Ascending aorta (tissue), 2 donors: ENCODE measurements at regions not wholly inside any gene's neighbourhood (a gene's known extent, or its start where the extent isn't known, plus 50 kb on each side); places are given as distances from the start of the nearest gene placed in this dataset.

Source experiments
- DNase-seq, 2 donors: peaks; one replicate each; pipeline ENCODE4 v3.0.0-alpha.2; 2019; ENCODE audit warnings: low spot score in 2 of 2
- H3K27ac ChIP-seq, 2 donors: fragments of 200-600 bp; sonication (generic); one replicate each; pipeline ENCODE4 v1.5.1; 2016 to 2017; ENCODE audit warnings: mild to moderate bottlenecking in 1 of 2
- H3K27me3 ChIP-seq: fragments of 200-600 bp; sonication (generic); one replicate; pipeline ENCODE4 v1.5.1; 2017
- H3K36me3 ChIP-seq, 2 donors: fragments of 200-600 bp; sonication (generic); one replicate each; pipeline ENCODE4 v1.5.1; 2016
- H3K4me1 ChIP-seq, 2 donors: fragments of 200-600 bp; sonication (generic); one replicate each; pipeline ENCODE4 v1.5.1; 2016 to 2017; ENCODE audit warnings: mild to moderate bottlenecking in 1 of 2
- H3K4me3 ChIP-seq, 2 donors: fragments of 200-600 bp; sonication (generic); one replicate each; pipeline ENCODE4 v1.5.1; 2016 to 2017; ENCODE audit warnings: mild to moderate bottlenecking in 1 of 2
- H3K9me3 ChIP-seq, 2 donors: fragments of 200-600 bp; sonication (generic); one replicate each; pipeline ENCODE4 v1.5.1; 2016
- intact Hi-C: fragments of 100-400 bp; cut with DNase I; formaldehyde crosslinking; loops from one replicate; pipeline ENCODE4 v1.15.1; 2023
- TF ChIP-seq, protein P1 (sequence below), 3 experiments: fragments of 200-600 bp in 2 of 3; fragments of 450-650 bp in 1 of 3; sonication (generic) in 2 of 3; IDR thresholded peaks; one replicate each; pipeline ENCODE4 v1.5.1; 2016 to 2019; ENCODE audit warnings: antibody characterized with exemption in 3 of 3, mild to moderate bottlenecking in 1 of 3, moderate library complexity in 1 of 3

GRCh38 chr18:26794230-26795101 lies 71.0 kb downstream of the AQP4 start:
- H3K27ac ChIP-seq = no peak overlapping the region
- DNase-seq = no peak
- no peaks in the 10 kb centered on the region for H3K4me1 ChIP-seq
- no peak overlapping the region for H3K4me3 ChIP-seq
- no peaks in the 10 kb centered on the region for H3K36me3 ChIP-seq
- intact Hi-C loops = no loop called here
- no peaks in the 10 kb centered on the region for H3K9me3 ChIP-seq
- no peaks in the 10 kb centered on the region for H3K27me3 ChIP-seq
- TF ChIP-seq, protein P1, sequence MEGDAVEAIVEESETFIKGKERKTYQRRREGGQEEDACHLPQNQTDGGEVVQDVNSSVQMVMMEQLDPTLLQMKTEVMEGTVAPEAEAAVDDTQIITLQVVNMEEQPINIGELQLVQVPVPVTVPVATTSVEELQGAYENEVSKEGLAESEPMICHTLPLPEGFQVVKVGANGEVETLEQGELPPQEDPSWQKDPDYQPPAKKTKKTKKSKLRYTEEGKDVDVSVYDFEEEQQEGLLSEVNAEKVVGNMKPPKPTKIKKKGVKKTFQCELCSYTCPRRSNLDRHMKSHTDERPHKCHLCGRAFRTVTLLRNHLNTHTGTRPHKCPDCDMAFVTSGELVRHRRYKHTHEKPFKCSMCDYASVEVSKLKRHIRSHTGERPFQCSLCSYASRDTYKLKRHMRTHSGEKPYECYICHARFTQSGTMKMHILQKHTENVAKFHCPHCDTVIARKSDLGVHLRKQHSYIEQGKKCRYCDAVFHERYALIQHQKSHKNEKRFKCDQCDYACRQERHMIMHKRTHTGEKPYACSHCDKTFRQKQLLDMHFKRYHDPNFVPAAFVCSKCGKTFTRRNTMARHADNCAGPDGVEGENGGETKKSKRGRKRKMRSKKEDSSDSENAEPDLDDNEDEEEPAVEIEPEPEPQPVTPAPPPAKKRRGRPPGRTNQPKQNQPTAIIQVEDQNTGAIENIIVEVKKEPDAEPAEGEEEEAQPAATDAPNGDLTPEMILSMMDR (IDR thresholded peaks at IDR 0.05) = no peak

DNA sequence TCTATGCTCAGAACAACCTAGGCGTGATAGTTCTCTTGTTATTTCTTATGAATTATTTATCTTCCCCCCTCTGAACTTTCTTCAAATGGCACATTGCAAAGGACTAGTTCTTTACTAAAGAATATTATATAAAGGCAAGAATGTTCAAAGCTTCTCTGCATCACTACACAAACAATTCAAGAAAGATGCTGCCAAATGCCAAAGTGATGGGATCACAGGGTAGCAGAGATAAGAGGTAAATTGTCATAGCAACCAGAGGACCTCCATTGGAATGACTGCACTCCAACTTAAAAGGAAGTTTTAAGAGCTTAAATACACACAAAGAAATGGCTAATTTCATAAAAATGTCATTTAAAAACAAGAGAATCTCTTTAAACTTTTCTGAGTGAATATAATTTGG lies 72.8 kb downstream of the AQP4 start:
- Histone ChIP-seq H3K27me3 (no peaks in the 10 kb centered on the region), H3K9me3 (no peaks in the 10 kb centered on the region), H3K36me3 (no peaks in the 10 kb centered on the region), H3K4me1 (no peaks in the 10 kb centered on the region), H3K4me3 (no peak overlapping the region), H3K27ac (no peak overlapping the region)
- intact Hi-C loops = no loop called here
- DNase-seq = no peak
- TF ChIP-seq, protein P1 (IDR thresholded peaks at IDR 0.05) = no peak

DNA sequence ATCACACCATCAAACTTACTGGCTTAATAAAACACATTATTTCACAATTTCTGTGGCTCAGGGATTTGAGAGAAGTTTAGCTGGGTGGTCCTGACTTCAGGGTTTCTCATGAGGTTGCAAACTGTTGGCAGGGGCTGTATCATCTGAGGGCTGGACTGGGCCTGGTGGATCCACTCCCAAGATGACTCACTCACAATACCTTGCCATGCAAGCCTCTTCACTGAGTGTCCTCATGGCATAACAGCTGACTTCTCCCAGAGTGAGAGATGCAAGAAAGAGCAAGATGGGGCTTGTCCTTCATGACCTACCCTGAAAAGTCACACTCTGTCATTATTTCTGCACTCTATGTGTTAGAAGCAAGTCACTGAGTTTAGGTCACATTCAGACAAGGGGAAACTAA lies 73.8 kb downstream of the AQP4 start:
- DNase-seq = no peak
- no peaks in the 10 kb centered on the region for H3K27me3 ChIP-seq
- no peaks in the 10 kb centered on the region for H3K4me1 ChIP-seq
- intact Hi-C loops = no loop called here
- no peaks in the 10 kb centered on the region for H3K36me3 ChIP-seq
- no peak overlapping the region for H3K27ac ChIP-seq
- TF ChIP-seq, protein P1 (IDR thresholded peaks at IDR 0.05) = no peak
- H3K4me3 ChIP-seq = no peak overlapping the region
- no peaks in the 10 kb centered on the region for H3K9me3 ChIP-seq

DNA sequence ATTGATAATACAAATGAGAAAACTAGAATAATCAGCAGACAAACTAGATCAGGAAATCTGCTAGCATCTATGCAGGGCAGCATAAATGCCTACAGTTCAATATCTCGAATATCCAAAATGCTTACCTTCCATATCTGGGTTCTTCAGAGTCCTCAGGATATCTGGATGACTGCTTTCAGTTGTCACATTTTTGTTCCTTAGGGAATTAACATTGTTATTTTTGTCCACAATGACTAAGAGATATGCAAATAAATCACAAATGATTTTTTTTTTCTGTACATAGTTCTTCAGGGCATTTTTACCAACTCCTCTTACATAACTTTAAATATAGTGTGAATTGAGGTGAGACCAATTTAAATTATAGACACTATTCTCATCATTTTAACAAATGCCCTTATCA lies 80.9 kb downstream of the AQP4 start:
- no peak overlapping the region for H3K27ac ChIP-seq
- H3K36me3 ChIP-seq = no peaks in the 10 kb centered on the region
- H3K27me3 ChIP-seq = no peaks in the 10 kb centered on the region
- no peaks in the 10 kb centered on the region for H3K4me1 ChIP-seq
- intact Hi-C loops = no loop called here
- no peak for DNase-seq
- TF ChIP-seq, protein P1 (IDR thresholded peaks at IDR 0.05) = no peak
- H3K4me3 ChIP-seq = no peak overlapping the region
- H3K9me3 ChIP-seq = no peaks in the 10 kb centered on the region

DNA sequence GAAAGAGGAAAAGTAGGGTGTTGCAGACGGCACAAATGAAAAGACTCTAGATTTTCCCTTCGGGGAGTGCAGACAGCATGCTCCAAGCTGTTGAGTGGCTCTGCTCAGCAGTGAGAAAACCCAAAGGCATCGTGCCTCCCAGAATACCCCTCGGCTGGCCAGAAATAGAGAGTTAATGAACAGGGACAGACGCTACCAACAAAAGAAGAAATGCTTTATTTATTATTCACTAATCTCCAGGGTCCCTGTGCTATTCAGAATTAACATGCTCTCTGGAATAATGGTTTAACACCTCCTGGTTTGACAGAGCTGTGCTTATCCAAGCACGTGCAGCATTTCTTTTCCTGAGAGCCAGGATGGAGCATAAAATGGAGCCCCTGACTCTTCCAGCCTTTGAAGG lies 82.3 kb downstream of the AQP4 start:
- TF ChIP-seq, protein P1 (IDR thresholded peaks at IDR 0.05) = no peak
- H3K27ac ChIP-seq = no peak overlapping the region
- no peaks in the 10 kb centered on the region for H3K9me3 ChIP-seq
- H3K4me1 ChIP-seq = no peaks in the 10 kb centered on the region
- intact Hi-C loops = no loop called here
- H3K4me3 ChIP-seq = no peak overlapping the region
- H3K36me3 ChIP-seq = no peaks in the 10 kb centered on the region
- DNase-seq = no peak
- no peaks in the 10 kb centered on the region for H3K27me3 ChIP-seq
